Colonic mucosa (tissue), 4 donors: ENCODE measurements at regions not wholly inside any gene's neighbourhood (a gene's known extent, or its start where the extent isn't known, plus 50 kb on each side); places are given as distances from the start of the nearest gene placed in this dataset.

Experiments used
- DNase-seq: peaks from one replicate; pipeline ENCODE4 v3.0.0-alpha.2; 2020
- H3K27ac ChIP-seq: fragments of 200-600 bp; one replicate; pipeline ENCODE4 v1.8.0; 2021
- H3K27me3 ChIP-seq: fragments of 200-600 bp; one replicate; pipeline ENCODE4 v1.8.0; 2021
- H3K36me3 ChIP-seq: fragments of 200-600 bp; one replicate; pipeline ENCODE4 v1.8.0; 2021
- H3K4me1 ChIP-seq: fragments of 200-600 bp; one replicate; pipeline ENCODE4 v1.8.0; 2021; ENCODE audit warnings: mild to moderate bottlenecking
- H3K4me3 ChIP-seq: fragments of 200-600 bp; one replicate; pipeline ENCODE4 v1.8.0; 2021
- H3K9ac ChIP-seq, 2 donors: one replicate each; pipeline ENCODE4 v1.7.0; 2013; ENCODE audit warnings: control low read depth in 2 of 2, low read depth in 2 of 2, low read length in 2 of 2
- H3K9me3 ChIP-seq: fragments of 200-600 bp; one replicate; pipeline ENCODE4 v1.8.0; 2021
- intact Hi-C: fragments of 100-400 bp; cut with DNase I; formaldehyde crosslinking; loops from one replicate; pipeline ENCODE4 v1.14.1; 2022
- TF ChIP-seq, protein P1 (sequence below): fragments of 200-600 bp; IDR thresholded peaks from one replicate; pipeline ENCODE4 v1.8.0; 2022; ENCODE audit warnings: antibody characterized with exemption, mild to moderate bottlenecking
- donor health status: healthy.
- donor health status: DM: no; HTN: no; CAD: no.
- donor health status: DM: no; HTN: no; CAD: no.

DNA sequence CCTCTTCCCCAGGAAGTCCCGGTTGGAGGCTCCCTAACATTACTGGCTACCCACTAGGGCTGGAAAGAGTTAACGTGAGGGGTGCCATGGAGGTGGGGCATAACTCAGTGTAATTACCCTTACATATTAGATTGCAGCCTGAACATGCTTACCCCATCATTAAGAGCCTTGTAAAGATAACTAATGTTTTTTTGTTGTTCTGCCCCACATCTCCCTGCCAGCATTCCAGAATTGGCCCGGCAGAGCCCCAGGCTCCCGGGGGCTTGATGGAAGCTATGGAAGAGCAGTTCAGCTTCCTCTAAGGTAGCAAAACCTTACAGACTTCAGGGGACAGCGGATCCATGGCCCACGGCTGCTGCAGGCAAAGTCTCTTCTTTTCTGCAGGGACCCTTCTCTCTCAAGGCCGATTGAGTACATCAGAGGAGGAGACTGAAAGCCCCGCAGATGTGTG lies 166.1 kb upstream of the FOXQ1 start:
- intact Hi-C loops, result no loop called here

DNA sequence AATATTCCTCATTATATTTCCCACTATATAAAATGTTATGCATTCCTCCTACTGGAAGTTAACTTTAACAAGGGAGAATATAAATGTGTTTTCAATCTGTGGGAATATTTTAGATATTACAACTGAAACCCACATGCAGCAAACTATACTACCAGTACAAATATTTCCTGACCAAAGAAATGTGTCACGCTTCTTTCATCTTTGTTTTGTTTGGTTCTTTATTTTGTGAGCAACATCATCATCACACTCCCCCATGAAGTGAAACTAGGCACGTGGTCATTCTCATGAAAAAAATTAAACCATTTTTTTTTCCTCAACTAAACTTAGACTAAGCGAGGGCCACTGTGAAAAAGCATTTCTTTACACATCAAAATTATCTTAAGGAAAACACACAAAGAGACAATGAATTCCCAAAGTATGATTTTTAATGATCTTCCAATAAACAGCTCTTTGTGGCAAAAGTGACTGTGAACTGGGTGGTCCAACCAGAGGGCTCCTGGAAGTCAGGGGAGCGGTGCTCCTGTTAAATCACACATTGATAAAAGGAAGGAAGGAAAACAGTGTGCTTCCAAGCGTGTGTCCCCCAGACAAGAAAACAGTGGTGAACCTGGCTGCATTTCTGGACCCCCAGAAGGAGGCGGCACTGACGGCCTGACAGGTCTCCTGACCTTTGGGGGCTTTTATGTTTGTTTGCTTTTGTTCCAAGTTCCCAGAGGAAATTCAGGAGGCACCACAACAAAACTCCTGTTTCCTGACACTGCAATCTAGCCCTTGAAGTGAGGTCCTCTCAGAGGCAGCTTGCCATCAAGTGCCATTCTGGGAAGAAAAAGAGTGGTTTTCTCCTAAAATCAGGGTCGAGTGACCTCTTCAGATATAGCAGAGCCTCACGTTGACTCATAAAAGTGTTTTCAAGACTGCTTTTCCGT lies 166.8 kb upstream of the FOXQ1 start:
- Histone ChIP-seq H3K27me3 (no peaks in the 10 kb centered on the region), H3K27ac (no peak overlapping the region), H3K36me3 (no peaks in the 10 kb centered on the region), H3K9ac (no peak overlapping the region), H3K9me3 (no peaks in the 10 kb centered on the region), H3K4me3 (no peak overlapping the region), H3K4me1 (no peaks in the 10 kb centered on the region)
- intact Hi-C loops, result no loop called here
- no peak for DNase-seq
- TF ChIP-seq, protein P1, sequence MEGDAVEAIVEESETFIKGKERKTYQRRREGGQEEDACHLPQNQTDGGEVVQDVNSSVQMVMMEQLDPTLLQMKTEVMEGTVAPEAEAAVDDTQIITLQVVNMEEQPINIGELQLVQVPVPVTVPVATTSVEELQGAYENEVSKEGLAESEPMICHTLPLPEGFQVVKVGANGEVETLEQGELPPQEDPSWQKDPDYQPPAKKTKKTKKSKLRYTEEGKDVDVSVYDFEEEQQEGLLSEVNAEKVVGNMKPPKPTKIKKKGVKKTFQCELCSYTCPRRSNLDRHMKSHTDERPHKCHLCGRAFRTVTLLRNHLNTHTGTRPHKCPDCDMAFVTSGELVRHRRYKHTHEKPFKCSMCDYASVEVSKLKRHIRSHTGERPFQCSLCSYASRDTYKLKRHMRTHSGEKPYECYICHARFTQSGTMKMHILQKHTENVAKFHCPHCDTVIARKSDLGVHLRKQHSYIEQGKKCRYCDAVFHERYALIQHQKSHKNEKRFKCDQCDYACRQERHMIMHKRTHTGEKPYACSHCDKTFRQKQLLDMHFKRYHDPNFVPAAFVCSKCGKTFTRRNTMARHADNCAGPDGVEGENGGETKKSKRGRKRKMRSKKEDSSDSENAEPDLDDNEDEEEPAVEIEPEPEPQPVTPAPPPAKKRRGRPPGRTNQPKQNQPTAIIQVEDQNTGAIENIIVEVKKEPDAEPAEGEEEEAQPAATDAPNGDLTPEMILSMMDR, result no peak

More for the DNA sequence above, 166.1 kb upstream of the FOXQ1 start:
- no peaks in the 10 kb centered on the region for H3K9me3 ChIP-seq
- H3K4me3 ChIP-seq, result no peak overlapping the region
- H3K36me3 ChIP-seq, result no peaks in the 10 kb centered on the region
- no peak for DNase-seq
- H3K9ac ChIP-seq, result no peak overlapping the region
- H3K4me1 ChIP-seq, result no peaks in the 10 kb centered on the region
- H3K27me3 ChIP-seq, result no peaks in the 10 kb centered on the region
- TF ChIP-seq, protein P1, result no peak
- H3K27ac ChIP-seq, result no peak overlapping the region

DNA sequence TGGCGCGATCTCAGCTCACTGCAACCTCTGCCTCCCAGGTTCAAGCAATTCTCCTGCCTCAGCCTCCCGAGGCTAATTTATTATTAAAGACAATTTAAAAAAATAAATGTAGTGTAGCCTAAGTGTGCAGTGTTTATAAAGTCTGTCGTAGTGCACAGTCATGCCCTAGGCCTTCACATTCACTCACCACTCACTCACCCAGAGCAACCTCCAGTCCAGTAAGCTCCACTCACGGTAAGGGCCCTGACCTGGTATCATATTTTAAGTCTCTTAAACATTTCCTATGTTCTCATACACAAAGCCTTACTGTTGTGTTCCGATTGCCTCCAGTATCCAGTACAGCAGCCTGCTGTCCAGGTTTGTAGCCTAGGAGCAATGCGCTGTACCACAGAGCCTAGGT lies 168.2 kb upstream of the FOXQ1 start:
- no peak for DNase-seq
- intact Hi-C loops, result no loop called here
- H3K4me1 ChIP-seq, result no peaks in the 10 kb centered on the region
- H3K36me3 ChIP-seq, result no peaks in the 10 kb centered on the region
- H3K4me3 ChIP-seq, result no peak overlapping the region
- H3K27ac ChIP-seq, result no peak overlapping the region
- TF ChIP-seq, protein P1, result no peak
- H3K9ac ChIP-seq, result no peak overlapping the region
- H3K27me3 ChIP-seq, result no peaks in the 10 kb centered on the region
- H3K9me3 ChIP-seq, result no peaks in the 10 kb centered on the region

DNA sequence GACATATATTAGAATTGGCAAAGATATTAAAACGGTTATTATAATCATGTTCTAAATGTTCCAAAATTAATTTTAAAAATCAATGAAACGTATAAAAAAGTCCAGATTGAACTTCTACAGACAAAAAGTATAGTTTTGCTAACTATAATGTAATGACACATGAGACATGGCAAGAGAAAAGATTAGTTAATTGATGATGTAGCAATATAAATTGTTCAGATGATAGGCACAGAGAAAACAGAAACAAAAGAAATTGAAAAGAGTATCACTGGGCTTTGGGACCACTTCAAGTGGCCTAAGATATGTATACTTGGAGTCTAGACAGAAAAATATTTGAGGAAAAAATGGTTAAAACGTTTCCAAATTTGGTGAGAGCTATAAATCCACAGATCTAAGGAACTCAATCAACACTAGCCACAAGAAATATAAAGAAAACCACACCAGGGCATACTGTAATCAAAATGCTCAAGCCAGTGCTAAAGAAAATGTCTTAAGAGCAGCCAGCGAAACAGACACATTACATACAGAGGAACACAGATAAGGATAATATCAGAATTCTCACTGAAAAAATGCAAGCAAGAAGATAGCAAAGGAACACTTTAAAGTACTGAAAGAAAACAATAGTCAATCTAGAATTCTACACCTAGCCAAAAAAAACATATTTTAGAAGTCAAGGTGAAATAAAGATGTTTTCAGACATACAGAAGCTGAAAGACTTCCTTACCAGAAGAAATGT lies 172.6 kb upstream of the FOXQ1 start:
- TF ChIP-seq, protein P1, result no peak
- H3K27me3 ChIP-seq, result no peaks in the 10 kb centered on the region
- intact Hi-C loops, result no loop called here
- H3K9me3 ChIP-seq, result no peaks in the 10 kb centered on the region
- H3K36me3 ChIP-seq, result no peaks in the 10 kb centered on the region
- H3K27ac ChIP-seq, result no peak overlapping the region
- no peak for DNase-seq
- no peaks in the 10 kb centered on the region for H3K4me1 ChIP-seq
- no peak overlapping the region for H3K9ac ChIP-seq
- no peak overlapping the region for H3K4me3 ChIP-seq

DNA sequence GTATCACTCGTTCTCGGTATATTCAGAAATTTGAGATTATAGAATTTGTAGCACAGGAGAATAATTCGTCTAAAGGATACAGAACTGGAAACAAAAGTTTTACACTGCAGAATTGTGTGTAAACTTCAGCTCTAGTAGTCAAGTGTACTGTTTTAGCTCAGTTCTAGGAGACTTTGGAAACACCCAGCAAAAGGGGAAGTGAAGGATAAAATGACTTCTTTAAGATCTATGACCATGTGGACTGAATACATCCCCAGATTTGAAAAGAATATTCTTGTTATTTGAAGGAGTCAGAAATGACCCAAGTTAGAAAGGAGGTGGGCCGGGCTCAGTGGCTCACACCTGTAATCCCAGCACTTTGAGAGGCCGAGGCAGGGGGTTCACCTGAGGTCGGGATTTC lies 174.0 kb upstream of the FOXQ1 start:
- intact Hi-C loops, result no loop called here
- TF ChIP-seq, protein P1, result no peak
- no peak overlapping the region for H3K27ac ChIP-seq
- DNase-seq, result no peak
- H3K4me1 ChIP-seq, result no peaks in the 10 kb centered on the region
- H3K9me3 ChIP-seq, result no peaks in the 10 kb centered on the region
- H3K36me3 ChIP-seq, result no peaks in the 10 kb centered on the region
- H3K27me3 ChIP-seq, result no peaks in the 10 kb centered on the region
- no peak overlapping the region for H3K4me3 ChIP-seq
- no peak overlapping the region for H3K9ac ChIP-seq
